GM19463 (cell line): ENCODE measurements at regions not wholly inside any gene's neighbourhood (a gene's known extent, or its start where the extent isn't known, plus 50 kb on each side); places are given as distances from the start of the nearest gene placed in this dataset.
"Not testable (repeated sequence)": the region's sequence is repeated elsewhere in the genome, so short reads cannot be mapped to it uniquely, and the experiment has no call there.

Source experiments
- ATAC-seq: cut with Tn5 transposase; IDR thresholded peaks from one replicate; pipeline ENCODE4 v1.9.1; 2021; ENCODE audit warnings: mild to moderate bottlenecking, moderate library complexity; ENCODE audit not compliant: unreplicated experiment

DNA sequence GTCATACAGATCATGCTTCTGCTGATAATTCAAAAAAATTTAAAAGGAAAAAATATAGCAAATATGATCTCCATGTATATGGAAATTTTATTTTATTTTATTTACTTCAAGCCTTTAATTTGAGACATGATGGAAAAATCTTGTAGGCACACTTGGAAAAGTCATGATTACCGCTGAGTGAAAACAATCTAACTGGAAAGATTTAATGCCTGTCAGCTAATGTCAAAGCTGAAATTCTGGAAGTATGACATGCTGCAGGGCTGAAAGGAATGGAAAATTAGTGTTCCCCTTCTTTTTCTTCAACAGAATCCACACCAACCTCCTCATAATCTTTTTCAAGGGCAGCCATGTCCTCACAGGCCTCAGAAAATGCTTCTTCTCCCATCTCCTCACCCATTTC lies 58.2 kb downstream of the RPRM start:
- ATAC-seq, result no peak

DNA sequence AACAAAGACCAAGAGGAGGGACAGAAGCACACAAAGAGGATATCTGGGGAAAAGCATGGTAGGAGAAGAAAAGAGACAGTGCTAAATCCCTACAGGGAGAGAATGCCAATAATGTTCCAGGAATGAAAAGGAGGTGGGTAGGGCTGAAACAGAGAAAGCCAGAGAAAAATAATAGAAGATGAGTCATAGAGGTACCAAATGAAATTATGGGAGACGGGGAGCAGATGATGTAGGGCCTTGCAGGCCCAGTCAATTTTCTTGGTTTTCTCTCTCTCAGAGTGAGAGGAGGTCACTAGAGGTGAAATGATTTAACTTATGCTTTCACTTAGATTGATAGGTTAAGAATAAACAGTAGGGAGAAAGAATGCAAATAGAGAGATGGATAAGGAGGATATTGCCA lies 61.5 kb downstream of the RPRM start:
- no peak for ATAC-seq

DNA sequence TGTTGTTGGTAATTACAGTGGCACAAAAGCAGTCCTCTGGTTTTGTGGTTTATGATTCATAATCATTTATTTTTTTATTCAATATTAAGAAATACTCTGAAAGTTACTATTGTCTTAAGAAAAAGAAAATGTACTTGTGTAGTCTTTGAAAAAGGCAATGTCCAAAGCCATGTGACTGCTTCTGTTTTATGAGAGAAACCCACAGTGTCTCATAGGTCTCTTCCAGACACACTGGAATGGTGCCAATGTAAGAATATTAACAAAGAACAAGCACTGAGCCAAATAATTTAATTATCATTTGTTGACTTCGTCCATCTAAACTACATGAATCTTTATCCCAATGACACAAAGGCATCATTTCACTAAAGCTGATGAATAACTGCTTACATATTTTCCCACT lies 62.5 kb downstream of the RPRM start:
- ATAC-seq, result no peak

DNA sequence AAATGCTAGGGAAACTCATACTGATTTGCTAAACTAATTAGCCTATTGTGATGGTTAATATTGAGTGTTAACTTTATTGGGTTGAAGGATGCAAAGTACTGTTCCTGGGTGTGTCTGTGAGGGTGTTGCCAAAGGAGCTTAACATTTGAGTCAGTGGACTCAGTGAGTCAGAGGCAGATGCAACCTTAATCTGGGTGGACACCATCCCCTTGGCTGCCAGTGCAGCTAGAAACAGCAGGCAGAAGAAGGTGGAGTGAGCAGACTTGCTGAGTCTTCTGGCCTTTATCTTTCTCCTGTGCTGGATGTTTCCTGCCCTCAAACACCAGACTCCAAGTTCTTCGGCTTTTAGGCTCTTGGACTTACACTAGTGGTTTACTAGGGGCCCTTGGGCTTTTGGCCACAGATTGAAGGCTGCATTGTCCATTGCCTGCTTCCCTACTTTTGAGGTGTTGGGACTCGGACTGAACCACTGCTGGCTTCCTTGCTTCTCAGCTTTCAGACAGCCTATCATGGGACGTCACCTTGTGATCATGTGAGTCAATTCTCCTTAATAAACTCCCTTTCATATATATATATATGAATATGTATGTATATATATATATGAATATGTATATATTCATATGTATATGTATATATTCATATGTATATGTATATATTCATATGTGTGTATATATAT lies 69.7 kb downstream of the RPRM start:
- no peak for ATAC-seq

DNA sequence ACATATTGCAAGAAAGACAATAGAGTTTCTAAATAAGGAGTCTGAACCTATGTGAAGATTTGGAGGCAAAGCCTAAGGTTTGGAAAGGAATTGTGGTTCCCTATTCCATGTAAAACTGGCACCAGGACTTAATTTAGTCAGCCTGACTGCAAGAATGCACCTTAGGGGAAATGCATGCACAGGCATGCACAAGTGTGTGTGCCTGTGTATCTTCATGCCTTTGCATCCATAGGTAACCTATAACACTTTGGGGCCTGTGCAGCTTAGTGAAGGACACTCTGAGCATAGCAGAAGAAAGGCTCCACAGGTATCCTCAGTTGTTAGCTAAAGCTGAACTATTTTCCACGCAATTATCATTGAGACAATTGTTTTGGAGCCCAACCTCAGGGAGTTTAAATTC lies 73.4 kb downstream of the RPRM start:
- no peak for ATAC-seq

DNA sequence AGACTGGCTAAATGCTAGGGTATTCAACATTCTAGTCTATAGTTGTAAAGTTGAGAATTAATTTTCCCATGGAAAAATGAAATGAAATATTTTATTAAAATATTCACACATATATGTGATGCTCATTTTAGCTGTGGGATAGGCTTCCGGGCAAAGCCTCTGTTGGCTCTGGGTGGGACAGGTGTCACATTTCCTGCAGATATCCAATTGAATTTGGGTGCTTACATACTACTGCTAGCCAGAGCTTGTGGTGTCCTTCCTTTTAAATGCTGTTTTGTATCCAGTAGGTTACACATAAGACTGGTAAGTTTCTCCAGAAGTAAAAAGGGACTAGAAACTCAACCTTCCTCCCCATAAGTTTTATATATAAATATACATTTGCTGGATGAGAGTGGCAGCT lies 73.8 kb downstream of the RPRM start:
- no peak for ATAC-seq

DNA sequence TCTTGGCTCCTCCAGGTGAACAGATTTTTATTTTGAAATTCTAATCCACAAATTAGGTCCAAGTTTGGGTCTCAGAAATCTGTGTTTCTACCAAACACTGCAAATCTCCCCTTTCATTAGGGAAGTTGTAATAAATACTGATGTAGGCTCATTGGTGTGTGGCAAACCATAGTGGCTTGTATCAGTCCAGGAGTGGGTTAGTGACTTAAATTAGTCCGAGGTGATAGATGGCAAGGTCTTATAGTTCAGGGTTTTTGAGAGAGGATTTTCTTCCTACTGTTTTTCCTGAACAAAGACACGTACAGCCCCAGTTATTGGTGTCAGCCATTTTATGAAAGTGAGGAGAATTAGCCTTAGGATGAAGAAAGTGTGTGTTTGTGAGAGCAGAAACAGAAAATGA lies 74.6 kb downstream of the RPRM start:
- ATAC-seq, result no peak

DNA sequence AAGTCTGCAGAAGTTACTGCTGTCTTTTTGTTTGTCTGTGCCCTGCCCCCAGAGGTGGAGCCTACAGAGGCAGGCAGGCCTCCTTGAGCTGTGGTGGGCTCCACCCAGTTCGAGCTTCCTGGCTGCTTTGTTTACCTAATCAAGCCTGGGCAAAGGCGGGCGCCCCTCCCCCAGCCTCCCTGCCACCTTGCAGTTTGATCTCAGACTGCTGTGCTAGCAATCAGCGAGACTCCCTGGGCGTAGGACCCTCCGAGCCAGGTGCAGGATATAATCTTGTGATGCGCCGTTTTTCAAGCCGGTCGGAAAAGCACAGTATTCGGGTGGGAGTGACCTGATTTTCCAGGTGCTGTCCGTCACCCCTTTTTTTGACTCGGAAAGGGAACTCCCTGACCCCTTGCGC lies 75.2 kb downstream of the RPRM start:
- not testable (repeated sequence) for ATAC-seq

DNA sequence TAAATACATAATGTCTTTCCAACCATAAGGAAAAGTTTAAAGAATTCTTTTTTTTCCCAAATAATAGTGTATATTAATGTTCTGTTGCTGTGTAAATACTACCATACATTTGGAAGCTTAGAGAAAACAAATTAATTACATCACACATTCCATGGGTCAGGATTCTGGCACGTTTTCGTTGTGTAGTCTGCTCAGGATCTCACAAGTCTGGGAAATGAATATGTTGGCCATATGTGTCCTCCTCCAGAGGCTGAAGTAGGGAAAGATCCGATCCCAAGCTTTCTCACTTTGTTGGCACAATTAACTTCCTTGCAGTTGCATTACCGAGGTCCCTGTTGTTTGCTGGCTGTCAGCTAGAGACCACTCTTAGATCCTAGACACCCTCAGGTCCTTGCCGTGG lies 83.9 kb downstream of the RPRM start:
- no peak for ATAC-seq

DNA sequence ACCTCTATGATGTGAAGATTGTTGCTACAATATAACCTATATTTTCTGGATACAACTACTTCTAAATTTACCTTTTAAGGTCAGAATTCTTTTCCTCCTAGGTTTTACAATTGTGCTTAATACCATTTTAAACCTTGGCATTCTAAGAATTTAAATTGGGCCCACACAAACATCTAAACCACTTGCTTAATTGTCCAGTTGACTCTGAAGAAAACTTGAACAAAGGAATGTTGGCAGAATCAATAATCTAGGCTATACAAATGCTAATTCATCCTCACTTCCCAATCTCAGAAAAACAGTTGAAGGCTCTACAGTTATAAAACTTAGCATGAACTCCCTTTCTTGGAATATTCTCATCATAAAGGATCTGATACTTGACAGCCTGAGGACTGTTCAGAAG lies 84.3 kb downstream of the RPRM start:
- no peak for ATAC-seq

DNA sequence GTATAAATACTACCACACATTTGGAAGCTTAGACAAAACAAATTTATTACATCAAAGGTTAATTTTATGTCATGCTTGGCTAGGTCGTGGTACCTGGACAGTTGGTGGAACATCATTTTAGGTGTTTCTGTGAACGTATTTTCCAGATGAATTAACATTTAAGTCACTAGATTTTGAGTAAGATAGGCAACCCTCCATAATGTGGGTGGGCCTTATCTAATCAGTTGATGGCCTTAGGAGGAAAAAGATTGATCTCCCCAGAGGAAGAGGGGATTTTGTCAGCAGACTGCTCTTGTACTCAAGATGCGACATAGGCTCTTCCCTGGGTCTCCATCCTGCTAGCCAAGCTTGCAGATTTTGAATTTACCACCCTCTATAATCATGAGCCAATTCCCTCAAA lies 85.0 kb downstream of the RPRM start:
- no peak for ATAC-seq

DNA sequence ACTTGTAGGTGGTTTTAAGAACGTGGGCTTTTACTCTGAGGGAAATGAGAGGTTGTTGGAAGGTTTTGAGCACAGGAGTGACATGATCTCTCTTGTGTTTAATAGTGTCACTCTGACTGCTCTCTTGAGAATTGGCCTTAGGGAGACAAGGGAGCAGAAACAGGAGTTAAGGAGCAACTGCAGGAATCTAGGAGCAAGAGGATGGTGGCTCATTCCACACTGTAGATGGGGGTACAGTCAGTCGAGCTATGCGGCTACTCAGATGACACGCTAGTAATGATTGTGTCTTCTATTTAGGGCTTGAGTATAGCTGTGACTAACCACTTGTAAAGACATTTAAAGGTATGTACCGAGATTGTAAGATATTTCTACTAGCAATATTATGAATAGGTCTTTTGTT lies 87.4 kb downstream of the RPRM start:
- no peak for ATAC-seq

DNA sequence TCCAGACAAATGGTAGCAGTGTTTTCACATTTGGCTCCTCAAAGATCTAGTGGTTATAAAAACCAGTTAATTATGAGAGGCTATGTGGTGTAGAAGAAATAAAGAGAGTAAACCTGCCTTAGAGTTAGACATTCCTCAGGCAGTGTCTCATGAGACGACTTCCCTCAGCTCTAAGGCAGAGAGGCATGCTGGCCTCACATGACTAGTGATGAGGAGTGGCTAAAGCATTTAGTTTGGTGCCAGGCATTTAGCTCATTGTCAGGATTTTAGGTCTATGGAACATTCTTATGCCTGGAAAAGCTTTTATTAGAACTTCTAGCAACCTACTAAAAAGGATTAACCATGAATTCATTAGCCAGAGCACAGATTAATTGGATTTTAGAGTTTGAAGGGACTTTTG lies 90.3 kb downstream of the RPRM start:
- ATAC-seq, result no peak

DNA sequence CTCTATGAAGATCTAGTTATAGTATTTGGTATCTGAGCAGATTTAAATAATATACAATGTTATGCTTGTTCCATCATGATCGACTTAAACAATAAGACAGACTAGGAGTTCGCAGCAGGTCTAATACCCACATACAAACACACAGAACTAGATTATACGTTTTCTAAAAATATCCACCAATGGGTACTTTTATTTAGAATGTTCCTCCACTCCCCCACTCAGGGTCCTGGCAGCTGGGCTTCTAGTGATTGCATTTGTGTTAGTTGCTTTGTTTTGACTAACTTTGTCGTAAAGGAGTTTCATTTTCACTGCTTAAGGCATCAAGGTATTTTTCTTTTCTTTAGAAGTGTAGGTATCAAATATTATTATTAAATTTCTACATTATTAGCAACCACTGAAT lies 91.4 kb downstream of the RPRM start:
- ATAC-seq, result no peak

DNA sequence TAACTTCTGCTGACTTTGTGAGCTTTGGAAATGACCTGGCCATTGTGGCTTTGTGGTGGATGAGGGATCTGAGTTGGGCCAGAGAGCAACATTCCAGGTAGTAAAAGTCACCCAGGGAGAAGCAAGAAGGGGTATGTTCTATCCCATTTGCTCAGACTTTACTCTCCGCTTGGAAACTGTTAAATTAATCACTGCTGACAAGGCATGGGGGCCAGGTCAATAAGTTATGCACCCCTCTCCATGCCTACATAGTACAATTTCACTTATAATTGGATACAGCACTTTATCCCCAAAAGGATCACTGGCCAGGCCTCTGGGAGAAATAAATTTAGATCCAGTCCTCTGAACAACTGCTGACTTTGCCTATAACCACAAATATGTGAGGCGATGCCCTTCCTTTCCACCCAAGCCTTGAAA lies 92.1 kb downstream of the RPRM start:
- no peak for ATAC-seq

DNA sequence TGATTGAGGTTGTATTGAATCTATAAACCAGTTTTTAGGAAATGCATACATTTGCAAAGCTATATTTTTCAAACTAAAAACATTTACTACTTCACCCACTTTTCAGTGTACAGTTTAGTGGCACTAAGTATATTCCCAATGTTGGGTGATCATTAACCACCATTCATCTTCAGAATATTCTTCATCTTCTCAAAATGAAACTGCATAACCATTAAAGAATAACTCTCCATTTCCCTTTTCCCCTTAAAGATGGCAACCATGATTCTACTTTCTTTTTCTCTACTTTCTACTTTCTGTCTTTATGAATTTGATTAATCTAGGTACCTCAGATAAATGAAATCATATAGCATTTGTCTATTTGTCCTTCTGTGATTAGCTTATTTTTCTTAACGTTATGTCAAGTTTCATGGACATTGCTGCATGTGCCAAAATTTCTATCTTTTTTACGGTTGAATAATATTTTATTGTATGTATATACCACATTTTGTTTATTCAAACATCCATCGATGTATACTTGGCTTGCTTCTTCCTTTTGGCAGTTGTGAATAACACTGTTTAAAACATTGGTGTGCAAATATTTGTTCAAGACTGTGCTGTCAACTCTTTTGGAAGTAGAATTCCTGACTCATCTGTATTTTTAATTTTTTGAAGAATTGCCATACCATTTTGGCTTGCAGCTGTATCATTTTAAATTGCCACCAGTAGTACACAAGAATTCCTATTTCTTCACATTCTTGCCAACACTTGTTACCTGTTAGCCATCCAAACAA lies 104.9 kb downstream of the RPRM start:
- ATAC-seq, result peak; percentile 72

DNA sequence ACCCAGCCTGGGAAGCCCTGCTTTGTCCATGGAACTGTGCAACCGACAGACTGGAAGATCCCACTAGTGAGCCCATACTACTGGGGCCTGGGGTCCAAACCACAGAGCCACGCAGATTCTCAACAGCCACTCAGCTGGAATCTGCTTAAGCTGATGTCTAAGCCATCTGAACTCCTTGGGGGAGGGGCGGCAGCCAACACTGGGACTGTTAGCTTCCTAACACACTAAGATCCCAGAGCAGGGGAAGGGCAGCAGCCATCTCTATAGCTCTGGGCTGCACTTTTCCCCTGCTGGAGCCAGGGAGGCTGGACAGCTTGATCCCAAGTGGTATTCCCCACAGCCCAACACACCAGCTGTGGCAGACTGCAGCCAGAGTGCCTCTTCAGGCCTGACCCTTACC lies 118.3 kb downstream of the RPRM start:
- ATAC-seq, result no peak

DNA sequence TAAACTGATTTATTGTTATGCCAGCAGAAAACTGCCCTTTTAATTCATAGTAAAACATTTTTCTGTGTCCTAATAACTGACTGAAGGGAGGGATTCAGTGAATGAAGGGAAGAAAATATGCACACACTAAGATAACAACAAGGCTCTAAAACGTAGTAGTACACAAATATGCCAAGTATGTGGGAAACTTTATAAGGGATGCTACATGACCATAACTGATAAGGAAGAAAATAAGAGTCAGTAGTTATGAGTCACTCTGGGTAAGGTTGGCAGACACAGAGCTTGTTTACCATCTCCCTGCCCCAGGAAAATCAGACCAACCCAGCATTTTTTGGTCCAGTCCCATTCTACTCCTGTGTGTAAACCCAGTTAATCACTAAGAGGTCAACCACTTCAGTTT lies 124.2 kb downstream of the RPRM start:
- ATAC-seq, result no peak

DNA sequence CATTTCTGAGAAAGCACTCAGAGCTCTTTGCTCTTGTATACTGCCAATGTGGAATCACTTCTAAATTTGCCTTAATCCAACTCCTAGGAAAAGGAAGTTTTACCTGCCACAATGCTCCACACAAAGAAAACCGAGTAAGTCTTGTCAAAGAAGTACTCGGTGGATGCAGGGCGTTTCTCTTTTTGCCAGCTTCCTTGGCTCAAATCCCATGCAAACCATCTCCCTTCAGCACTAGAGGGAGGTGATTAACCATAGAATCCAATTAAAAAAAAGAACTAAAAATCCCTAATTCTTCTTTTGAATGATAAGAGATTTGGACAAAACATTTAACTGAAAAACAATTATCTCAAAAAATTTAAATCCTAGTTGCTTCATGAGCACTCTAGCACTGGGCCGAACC lies 129.0 kb downstream of the RPRM start:
- no peak for ATAC-seq

DNA sequence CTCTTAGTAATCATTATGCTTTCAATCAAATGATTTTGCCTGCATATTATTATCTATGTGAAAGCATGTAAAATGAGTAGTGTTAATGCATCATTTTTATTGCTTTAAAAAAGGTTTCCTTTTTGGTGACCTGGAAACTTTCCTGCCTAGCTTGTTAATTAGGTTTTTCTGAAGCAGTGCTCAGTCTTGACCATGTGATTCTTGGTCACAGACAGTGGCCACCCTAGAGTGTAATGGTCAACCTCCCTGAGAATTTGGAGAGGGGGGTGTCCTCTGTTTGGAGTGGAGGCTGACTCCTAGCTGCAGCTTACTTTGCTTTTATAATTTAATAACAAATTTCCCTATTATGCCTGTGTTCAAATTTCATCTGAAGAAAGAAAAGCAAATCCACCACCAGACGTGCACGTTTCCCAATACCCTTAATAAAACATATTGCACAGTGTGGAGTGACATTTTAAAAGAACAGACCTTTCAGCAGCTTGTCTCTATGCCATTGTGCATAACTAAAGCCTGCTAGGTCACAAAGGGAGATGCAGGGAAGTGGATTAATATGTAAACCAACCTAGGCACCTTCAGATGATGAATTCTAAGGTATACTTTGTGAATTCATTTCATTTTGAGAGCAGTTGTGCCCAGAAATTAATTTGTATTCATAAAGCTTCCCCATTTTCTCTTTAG lies 130.6 kb downstream of the RPRM start:
- no peak for ATAC-seq

DNA sequence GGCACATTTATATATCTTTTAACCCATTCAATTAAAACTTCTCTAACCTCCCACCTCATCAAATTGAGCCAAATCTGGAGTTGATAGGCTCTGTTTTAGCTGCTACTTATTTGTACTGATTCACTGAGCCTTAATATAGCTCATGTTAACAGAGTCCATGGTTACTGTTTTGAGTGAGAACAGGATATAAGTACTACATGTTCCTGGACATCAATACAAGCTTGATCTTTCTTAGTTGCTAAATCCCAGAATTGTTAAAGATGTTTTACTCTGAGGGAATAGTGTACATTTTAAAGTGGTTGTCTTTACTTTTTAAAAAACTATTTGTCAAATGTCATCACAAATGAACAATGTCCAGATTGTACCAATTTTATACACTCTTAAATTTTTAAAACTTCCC lies 157.7 kb downstream of the RPRM start:
- no peak for ATAC-seq

DNA sequence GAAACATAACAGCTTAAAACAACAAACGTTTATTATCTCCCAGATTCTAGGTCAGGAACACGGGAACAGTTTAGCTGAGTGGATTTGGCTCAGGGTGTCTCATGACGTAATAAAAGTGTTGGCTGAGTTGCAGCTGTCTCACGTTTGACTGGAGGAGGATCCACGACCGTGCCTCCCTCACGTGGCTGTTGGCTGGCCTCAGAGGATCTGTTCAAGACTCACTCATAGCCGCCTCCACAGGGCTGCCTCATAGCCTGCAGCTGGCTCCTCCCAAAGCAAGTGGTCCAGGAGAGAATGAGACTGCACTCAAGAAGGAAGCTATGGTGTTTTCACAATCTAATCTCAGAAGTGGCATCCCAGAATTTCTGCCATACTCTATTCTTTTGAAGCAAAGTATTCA lies 167.1 kb downstream of the RPRM start:
- no peak for ATAC-seq
